Gastrocnemius medialis (tissue), 4 donors: ENCODE measurements at regions not wholly inside any gene's neighbourhood (a gene's known extent, or its start where the extent isn't known, plus 50 kb on each side); places are given as distances from the start of the nearest gene placed in this dataset.

ENCODE experiments used
- ATAC-seq, 2 donors: fragments of 150-250 bp; one replicate each; pipeline ENCODE4 v1.9.1; 2016
- DNase-seq, 2 donors: peaks; one replicate each; pipeline ENCODE4 v3.0.0-alpha.2; 2019
- H3K27ac ChIP-seq, 4 donors: fragments of 200-600 bp; sonication (generic); 1 replicate in 1 of 4; 2 replicates in 3 of 4; pipeline ENCODE4 v1.5.1; 2016 to 2018; ENCODE audit warnings: mild to moderate bottlenecking in 2 of 4, moderate library complexity in 1 of 4
- H3K27me3 ChIP-seq, 3 donors: fragments of 200-600 bp; sonication (generic) in 2 of 3; 1 replicate in 1 of 3; 2 replicates in 2 of 3; pipeline versions ENCODE4 v1.5.1 to v1.6.0; 2016 to 2019; ENCODE audit warnings: mild to moderate bottlenecking in 1 of 3, moderate library complexity in 1 of 3
- H3K36me3 ChIP-seq, 2 donors: fragments of 200-600 bp; sonication (generic) in 1 of 2; one replicate each; pipeline ENCODE4 v1.5.1; 2017 to 2018
- H3K4me1 ChIP-seq, 2 donors: fragments of 200-600 bp; sonication (generic) in 1 of 2; one replicate each; pipeline ENCODE4 v1.5.1; 2016 to 2017; ENCODE audit warnings: mild to moderate bottlenecking in 2 of 2
- H3K4me3 ChIP-seq, 4 donors: fragments of 200-600 bp; sonication (generic) in 3 of 4; 1 replicate in 1 of 4; 2 replicates in 3 of 4; pipeline ENCODE4 v1.5.1; 2016 to 2019; ENCODE audit warnings: mild to moderate bottlenecking in 2 of 4
- H3K9me3 ChIP-seq, 3 donors: fragments of 200-600 bp; sonication (generic) in 2 of 3; 1 replicate in 1 of 3; 2 replicates in 2 of 3; pipeline ENCODE4 v1.5.1; 2016 to 2019
- POLR2A ChIP-seq, 2 donors: fragments of 450-650 bp; IDR thresholded peaks; one replicate each; pipeline ENCODE4 v1.6.1; 2017; ENCODE audit warnings: antibody characterized with exemption in 2 of 2, mild to moderate bottlenecking in 2 of 2, moderate library complexity in 2 of 2
- in situ Hi-C, 4 donors: fragments of 200-750 bp; cut with MboI; loops; one replicate each; pipeline versions ENCODE4 v1.15.0 to v1.8.0; 2017; ENCODE audit warnings: low sequenced_read_pairs in 4 of 4
- intact Hi-C: fragments of 100-400 bp; cut with DNase I; formaldehyde crosslinking; loops from one replicate; pipeline ENCODE4 v1.15.1; 2023; ENCODE audit warnings: low total_unique reads
- TF ChIP-seq, protein P1 (sequence below), 5 experiments: fragments of 450-650 bp in 3 of 5; fragments of 200-600 bp in 2 of 5; sonication (generic) in 2 of 5; IDR thresholded peaks in 4 of 5; conservative IDR thresholded peaks in 1 of 5; 1 replicate in 4 of 5; 2 replicates in 1 of 5; pipeline ENCODE4 v1.5.1; 2016 to 2019; ENCODE audit warnings: antibody characterized with exemption in 5 of 5, mild to moderate bottlenecking in 3 of 5, moderate library complexity in 3 of 5

DNA sequence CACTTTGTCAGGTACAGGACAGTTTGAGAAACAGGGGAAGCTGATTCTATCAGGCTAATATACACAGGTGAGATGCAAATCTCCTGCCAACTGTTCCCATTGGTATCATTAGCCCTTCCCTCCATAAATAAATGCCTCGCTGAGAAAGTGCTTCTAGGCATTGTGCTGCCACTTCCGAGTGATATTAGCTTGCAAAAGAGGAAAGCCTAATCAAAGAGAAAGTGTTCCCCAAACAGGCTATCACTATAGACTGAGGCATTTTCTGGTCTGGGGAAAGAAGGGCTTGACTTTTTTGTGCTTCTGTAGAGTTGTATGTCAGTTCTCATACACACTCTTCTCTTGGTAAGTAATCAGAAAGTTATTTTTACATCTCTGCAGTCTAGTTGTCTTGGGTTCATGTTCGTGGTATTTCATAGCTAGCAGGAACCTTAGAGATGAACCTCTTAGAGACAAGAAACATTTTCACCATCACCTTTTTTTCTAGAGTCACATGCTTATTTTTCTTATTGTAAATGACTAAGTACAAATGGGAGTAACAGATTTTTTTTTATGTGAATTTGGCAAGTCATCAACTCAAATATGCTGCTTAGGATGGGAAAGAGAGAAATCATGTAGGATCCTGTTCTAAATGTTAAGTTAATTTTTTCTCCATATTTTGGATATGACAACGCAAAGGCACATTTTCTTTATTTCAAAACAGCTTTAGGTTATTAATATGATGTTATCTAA lies 1009.8 kb downstream of the ADGRL3 start:
- intact Hi-C loops, result no loop called here
- Histone ChIP-seq H3K27me3 (no peaks in the 10 kb centered on the region), H3K9me3 (no peaks in the 10 kb centered on the region), H3K36me3 (no peaks in the 10 kb centered on the region), H3K4me3 (no peak overlapping the region), H3K27ac (no peak overlapping the region), H3K4me1 (no peaks in the 10 kb centered on the region)
- TF ChIP-seq POLR2A (IDR thresholded peaks at IDR 0.05), result no peak
- TF ChIP-seq, protein P1, sequence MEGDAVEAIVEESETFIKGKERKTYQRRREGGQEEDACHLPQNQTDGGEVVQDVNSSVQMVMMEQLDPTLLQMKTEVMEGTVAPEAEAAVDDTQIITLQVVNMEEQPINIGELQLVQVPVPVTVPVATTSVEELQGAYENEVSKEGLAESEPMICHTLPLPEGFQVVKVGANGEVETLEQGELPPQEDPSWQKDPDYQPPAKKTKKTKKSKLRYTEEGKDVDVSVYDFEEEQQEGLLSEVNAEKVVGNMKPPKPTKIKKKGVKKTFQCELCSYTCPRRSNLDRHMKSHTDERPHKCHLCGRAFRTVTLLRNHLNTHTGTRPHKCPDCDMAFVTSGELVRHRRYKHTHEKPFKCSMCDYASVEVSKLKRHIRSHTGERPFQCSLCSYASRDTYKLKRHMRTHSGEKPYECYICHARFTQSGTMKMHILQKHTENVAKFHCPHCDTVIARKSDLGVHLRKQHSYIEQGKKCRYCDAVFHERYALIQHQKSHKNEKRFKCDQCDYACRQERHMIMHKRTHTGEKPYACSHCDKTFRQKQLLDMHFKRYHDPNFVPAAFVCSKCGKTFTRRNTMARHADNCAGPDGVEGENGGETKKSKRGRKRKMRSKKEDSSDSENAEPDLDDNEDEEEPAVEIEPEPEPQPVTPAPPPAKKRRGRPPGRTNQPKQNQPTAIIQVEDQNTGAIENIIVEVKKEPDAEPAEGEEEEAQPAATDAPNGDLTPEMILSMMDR (IDR thresholded peaks at IDR 0.05 in 4 of 5, conservative IDR thresholded peaks at IDR 0.05 in 1 of 5), result no peak
- ATAC-seq (no peak), DNase-seq (no peak)
- in situ Hi-C loops, result no loop called here

DNA sequence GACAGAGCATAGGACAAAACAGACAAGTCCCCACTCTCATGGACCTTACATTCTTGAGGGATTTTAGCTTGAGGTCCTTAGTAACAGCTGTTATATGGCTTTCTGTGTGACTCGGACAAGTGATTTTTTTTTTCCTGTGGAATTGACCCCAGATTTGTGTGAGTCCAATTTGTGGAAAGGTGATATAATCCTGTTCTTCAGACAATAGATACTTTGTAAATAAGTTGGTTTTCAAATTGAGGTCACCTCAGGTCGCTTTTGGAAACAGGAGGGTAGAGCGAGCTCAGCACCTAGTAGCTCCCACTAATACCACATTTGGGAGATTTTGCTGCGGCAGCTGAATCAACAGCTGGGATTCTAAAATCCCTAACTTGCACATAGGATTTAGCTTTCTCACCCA lies 1008.8 kb downstream of the ADGRL3 start:
- no peak for ATAC-seq
- H3K27ac ChIP-seq, result no peak overlapping the region
- H3K27me3 ChIP-seq, result no peaks in the 10 kb centered on the region
- H3K4me1 ChIP-seq, result no peaks in the 10 kb centered on the region
- in situ Hi-C loops (no loop called here), intact Hi-C loops (no loop called here)
- no peaks in the 10 kb centered on the region for H3K9me3 ChIP-seq
- no peak for TF ChIP-seq POLR2A (IDR thresholded peaks at IDR 0.05)
- TF ChIP-seq, protein P1 (IDR thresholded peaks at IDR 0.05 in 4 of 5, conservative IDR thresholded peaks at IDR 0.05 in 1 of 5), result no peak
- DNase-seq, result no peak
- H3K36me3 ChIP-seq, result no peaks in the 10 kb centered on the region
- no peak overlapping the region for H3K4me3 ChIP-seq

DNA sequence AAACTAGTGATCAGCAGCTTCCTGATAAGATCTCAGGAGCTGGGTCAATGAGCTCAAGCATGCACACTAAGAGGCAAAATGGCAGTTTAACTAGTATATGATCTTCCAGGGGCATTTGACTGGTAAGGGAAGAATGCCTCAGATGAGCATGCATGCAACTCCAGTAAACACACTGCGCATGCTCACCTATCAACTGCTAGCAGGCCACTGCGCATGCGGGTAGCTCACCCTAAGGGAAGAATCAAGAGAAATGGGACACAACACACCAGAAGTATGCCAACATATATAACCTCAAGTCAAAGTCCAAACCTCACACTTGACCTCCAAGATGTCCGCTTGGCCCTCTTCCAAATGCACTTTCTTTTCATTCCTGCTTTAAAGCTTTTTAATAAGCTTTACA lies 1004.0 kb downstream of the ADGRL3 start:
- no peak for DNase-seq
- no peaks in the 10 kb centered on the region for H3K4me1 ChIP-seq
- no peaks in the 10 kb centered on the region for H3K27me3 ChIP-seq
- intact Hi-C loops, result no loop called here
- H3K4me3 ChIP-seq, result no peak overlapping the region
- H3K36me3 ChIP-seq, result no peaks in the 10 kb centered on the region
- TF ChIP-seq, protein P1 (IDR thresholded peaks at IDR 0.05 in 4 of 5, conservative IDR thresholded peaks at IDR 0.05 in 1 of 5), result no peak
- TF ChIP-seq POLR2A (IDR thresholded peaks at IDR 0.05), result no peak
- H3K27ac ChIP-seq, result no peak overlapping the region
- no peaks in the 10 kb centered on the region for H3K9me3 ChIP-seq
- no peak for ATAC-seq
- in situ Hi-C loops, result no loop called here

DNA sequence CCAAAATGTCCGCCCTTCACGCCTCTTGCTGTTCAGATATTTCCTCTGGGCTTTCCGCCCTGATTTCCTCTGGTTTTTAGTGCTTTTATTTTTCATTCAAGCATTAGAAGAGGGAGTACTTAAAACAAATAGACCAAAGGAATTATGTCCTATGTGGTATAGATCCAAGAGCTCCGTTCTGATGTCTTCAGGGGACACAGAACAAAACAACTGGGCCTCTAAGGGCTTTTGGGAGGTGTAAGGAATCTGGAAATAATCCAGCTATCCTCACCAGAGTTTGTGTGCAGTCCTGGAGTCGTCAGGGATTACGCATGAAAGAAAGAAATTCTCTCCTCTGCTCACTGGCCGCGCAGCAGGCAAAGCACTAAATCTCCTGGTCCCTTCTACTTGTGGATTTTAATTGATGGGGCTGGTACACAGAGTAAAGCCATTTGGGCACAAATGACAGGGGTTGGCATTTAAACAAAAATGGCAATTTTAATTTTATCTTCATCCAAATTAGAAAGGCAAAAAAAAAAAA lies 999.2 kb downstream of the ADGRL3 start:
- intact Hi-C loops (no loop called here), in situ Hi-C loops (no loop called here)
- DNase-seq (no peak), ATAC-seq (no peak)
- Histone ChIP-seq H3K4me3 (no peak overlapping the region), H3K27ac (no peak overlapping the region), H3K36me3 (no peaks in the 10 kb centered on the region), H3K4me1 (no peaks in the 10 kb centered on the region), H3K27me3 (no peaks in the 10 kb centered on the region), H3K9me3 (no peaks in the 10 kb centered on the region)
- TF ChIP-seq POLR2A (IDR thresholded peaks at IDR 0.05), result no peak
- TF ChIP-seq, protein P1 (IDR thresholded peaks at IDR 0.05 in 4 of 5, conservative IDR thresholded peaks at IDR 0.05 in 1 of 5), result no peak
